GM19372 (cell line): ENCODE measurements at regions not wholly inside any gene's neighbourhood (a gene's known extent, or its start where the extent isn't known, plus 50 kb on each side); places are given as distances from the start of the nearest gene placed in this dataset.
"Not testable (repeated sequence)": the region's sequence is repeated elsewhere in the genome, so short reads cannot be mapped to it uniquely, and the experiment has no call there.

Experiments used
- ATAC-seq: cut with Tn5 transposase; IDR thresholded peaks from one replicate; pipeline ENCODE4 v1.9.1; 2021; ENCODE audit warnings: mild to moderate bottlenecking, low read depth, moderate library complexity; ENCODE audit not compliant: unreplicated experiment

DNA sequence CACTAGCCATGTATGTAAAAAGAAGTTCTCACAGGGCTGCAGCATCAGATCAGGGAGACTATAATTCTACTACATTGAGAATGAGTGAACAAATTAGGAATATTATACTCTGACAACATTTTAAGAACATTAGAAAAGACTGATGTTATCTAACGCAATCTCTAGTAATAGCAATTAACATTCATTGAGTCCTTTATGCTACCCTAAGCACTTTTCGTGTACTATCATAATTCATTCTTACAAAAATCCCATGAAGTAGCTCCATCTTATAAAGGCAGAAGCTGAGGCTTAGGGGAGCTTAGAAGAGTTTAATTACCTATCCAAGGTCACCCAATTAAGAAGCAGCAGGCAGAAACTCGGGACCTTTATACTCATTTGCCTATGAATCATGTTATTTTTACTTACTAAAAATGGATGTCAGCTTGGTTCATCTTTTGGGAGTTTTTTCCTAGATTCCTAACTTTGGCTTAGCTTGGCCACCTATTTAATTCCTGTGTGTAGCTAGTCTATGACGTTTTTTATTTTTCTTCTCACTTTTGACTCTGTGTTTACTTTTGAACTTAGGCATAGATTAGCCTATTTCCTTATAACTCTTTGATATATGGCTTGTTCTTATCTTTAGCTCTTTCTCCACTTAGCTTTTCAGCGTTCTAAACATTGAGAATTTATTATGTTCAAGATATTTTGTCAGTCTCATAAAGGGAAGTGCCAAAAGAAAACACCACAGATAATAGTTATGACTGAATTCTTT lies 333.5 kb upstream of the DCN start:
- ATAC-seq, result no peak

DNA sequence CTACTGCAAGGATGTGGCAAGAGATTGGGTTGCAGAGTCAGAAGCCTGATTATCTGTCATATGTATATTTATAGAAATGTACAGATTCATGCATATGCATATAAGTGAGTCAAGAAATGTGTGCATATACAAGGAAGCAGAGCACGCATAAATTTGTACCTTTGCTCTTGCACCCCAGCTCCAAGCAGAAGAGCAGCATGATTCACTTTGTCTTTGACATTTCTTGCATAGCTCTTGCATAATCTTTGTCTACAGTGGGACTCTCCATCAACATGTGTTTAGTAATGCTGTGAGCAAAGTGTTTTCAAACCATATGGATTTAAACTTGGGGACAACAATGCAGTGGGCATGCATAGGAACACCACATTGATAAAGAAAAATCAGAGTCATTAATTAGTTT lies 330.7 kb upstream of the DCN start:
- ATAC-seq, result no peak

DNA sequence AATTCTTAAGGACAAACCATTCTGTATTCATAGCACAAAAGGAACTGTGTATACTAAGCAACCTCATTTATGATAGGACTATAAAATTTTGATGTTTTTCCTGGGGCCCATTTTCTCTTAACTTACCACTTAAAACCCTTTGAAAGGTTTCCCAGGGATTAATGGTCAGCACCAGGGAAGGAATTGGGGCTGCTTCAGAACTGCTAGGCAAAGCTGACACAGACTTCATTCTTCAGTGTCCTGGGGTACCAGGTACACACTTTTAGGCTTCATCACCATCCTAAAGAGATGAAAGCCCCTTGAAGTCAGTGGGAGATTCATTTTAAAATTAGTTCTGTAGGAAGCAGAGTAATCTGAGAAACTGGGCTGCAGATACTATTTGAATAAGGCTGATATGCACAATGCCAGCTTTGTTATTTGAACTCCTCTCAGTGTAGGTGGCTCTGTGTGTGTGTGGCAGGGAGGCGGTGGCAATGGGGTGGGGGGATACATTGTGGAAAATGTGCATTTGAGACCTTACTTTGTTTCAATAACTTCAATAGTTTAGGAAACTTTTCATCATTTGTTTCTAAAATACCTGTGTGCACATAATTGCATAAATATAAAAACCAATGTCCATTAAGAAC lies 329.3 kb upstream of the DCN start:
- no peak for ATAC-seq

DNA sequence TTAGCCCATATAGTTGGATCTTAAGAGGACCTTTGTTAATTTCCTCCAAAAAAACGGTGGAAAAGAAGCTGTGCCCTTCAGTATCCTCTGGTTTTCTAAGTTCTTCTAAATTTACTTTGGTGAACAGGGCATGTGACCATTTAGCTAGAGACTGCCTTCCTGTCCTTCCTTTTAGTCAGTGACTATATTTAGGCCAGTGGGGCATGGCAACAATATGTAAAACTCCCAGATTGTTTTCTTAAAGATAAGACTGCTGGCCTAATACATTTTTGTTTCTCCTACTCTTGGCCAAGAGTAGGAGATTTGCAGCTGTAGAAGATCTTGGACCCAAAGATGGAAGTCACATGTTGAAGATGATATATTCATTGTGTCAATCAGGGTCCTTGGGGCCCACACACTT lies 325.1 kb upstream of the DCN start:
- ATAC-seq, result no peak

DNA sequence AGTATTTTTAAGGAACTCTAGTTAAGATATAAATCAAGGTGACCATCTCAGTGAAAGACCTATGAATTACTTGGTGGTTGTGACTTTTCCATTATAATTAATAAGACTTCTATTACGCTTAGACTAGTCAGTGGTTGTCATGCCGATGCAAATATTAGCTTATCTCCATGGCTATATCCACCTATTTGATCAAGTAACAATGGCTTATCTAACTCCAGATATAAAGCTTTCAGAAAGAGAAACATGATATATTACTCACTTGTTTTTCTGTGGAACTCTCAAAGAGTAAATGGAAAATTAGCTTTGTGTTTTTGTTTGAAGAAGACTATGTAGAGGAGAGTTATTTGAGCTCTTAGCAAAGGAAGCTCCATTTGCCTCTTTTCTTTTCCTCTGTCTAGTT lies 323.8 kb upstream of the DCN start:
- no peak for ATAC-seq

DNA sequence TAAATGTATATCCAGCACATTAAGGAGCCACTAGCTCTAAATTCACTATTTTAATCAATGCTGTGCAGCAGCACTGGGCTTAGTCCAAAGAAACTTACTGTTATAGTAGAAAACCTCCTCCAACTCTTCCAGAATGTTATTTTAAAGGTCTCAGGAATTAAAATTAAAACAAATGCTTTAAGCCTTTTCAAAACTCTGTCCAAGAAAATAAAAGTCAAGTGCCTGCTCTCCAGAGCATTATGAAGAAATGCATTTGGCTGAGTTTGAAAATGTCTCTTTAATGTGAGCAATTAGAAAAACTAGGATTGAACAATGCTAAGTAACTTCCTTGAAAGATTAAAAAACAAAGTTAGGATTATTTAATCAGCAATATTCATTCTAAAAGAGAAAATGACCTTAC lies 322.4 kb upstream of the DCN start:
- ATAC-seq, result no peak

DNA sequence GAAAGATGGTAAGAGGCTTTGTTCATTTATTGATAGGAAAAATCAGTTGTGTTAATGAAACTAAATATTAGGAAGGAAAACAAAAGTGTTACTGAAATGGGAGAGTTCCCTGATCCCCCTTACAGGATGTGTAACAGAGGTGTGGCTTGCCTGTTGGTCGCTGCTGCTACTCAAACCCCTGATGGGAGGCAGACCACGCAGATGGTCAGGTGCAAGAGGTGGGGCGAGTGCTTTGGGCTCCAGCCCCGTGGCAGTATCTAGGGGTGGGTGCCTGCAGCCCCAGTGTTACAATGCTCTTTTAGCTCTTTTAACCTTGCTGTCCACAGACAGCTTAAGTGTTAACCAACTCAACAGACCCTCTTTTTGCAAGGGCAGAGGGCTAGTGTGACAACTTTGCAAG lies 319.6 kb upstream of the DCN start:
- ATAC-seq, result no peak

DNA sequence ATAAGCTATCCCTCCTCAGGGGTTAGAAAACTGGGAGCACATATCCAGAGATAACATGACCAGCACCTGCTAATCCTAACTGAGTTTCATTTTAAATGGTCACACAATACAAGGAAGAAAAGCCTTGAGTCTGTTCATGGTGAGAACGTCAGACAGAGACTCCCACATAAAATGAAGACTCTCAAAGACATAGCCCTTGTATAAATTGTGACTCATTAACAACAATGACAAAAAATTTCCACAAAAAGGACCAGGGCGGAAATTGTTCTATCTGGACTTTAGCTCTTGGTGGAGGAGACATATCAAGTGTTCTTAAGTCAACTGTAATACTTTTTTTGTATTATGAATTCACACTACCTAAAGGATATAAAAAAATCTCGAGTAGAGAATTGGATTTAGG lies 313.7 kb upstream of the DCN start:
- ATAC-seq, result no peak

DNA sequence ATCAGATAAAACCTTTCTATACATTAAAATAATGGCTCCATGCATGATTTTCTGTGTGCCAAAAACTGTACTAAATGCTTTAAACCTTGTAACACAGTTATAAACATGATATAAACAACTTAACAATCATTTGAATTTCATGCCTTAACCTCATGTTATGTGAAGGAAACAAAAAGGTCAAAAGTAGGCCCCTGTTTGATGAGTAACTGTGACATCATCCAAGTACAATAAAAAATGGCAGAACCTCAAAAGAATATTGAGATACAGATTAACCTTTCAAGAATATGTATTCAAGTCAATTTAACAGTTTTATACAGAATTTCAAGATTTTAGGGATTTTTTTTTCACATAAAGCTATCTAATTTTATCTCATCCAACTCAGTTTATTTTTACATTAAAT lies 310.7 kb upstream of the DCN start:
- no peak for ATAC-seq

DNA sequence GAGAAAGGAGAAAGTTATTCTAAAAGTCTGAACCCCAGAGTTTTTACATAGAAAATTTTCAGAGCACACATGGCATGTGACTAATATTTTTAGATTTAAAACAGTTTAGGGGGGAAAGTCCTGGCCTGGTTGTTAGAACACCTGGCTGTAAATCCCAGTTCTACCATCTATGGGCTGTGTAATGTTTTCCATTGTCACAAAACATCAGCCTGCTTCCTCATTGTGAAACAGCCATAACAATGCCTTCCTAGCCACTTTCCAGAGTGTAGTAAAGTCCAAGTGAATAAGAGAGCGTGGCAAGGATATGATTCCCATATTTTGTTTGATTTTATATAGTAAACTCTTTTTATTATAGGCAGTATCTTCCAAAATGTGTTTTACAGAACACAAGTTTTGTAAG lies 310.0 kb upstream of the DCN start:
- no peak for ATAC-seq

DNA sequence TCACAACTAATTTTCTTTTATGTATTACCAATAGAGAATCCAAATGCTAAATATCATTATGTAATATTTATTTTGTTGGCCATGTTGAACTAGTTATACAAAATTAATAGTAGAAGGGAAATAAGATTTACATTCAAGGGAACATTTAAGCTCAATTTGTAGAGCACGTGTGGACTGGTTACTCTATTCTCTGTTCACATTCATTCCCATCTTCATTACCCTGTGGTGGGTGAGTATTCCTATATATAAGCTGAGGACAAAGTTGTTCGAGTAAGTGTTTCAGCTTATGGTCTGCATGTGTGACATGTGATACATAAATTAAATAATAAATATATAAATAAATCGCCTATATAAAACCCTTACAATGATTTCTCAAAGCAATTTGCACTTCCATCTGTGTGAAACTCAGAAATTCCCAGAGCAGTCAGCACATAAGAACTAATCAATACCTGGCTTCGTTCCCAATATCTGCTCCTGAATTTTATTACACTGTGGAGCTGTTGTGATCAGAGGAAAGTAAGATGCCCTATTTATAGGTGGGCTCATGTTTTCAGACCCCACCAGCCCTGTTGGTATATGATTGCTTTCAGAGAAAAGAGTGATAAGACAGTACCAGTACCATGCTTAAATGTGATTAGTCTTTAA lies 308.2 kb upstream of the DCN start:
- ATAC-seq, result no peak

DNA sequence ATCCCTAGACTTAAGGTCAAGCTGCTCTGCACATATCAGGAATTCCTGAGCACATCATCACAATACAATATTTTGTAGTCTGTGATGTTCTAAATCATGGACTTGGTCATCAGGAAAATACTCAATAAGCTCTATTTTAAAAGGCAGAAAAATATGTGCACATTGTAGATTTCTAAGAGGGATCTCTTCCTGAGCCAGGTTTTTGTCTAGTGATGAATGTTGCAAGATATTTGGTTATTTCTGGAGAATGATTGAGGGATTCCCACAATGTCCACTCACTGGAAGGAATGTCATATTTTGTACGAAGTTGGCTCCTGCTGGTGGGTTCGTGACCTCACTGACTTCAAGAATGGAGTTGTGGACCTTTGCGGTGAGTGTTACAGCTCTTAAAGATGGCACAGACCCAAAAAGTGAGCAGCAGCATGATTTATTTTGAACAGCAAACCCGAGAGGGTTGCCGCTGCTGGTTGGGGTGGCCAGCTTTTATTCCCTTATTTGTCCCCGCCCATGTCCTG lies 300.9 kb upstream of the DCN start:
- no peak for ATAC-seq

DNA sequence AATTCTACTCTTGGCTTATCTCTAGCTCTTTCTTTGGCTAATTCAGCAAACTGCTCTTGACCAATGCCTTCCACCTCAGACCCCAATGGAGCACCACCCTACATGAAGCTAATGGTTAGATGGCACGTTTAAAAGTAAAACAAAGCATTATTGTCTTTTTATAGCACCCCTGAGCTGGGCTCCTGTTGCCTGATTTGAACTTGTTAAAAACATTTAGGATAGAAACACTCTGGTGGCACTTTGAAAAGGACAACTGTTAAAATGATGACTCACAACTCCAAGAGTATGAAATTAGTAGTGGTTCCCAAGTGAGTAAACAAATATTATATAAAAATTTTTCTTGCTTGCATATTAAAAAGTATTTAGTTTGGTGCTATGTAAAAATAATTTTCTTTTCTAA lies 299.6 kb upstream of the DCN start:
- ATAC-seq, result no peak

DNA sequence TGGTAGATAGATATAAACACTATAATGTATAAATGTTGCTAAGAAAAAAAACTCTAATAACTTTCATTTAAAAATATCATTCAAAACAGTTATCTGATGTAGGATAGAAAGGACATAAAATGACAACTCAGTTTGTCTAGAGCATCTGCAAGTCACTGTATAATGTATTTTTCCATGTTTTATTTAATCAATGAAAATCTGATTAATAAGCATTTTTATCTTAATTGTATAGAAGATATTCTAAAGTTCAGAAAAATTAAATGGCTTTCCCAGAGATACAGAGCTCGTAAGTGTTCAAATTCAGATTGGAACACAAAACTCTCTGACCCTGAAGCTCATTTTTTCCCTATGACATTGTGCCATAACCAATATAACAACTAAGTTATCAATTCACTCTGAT lies 295.9 kb upstream of the DCN start:
- no peak for ATAC-seq

DNA sequence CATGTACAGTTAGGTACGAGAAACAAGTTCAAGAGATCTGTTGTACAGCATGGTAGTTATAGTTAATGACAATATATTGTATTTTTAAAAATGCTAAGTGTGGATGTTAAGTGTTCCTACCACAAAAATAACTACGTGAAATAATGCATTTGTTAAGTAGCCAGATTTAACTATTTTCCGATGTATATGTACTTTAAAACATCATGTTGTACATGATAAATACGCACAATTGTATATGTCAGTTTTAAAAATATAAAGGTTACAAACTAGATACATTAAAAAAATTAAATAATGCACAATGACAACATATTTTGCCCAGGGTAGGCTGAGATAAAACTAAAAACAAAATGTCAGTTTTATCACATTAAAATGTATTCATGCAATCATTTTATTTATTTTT lies 285.1 kb upstream of the DCN start:
- ATAC-seq, result no peak

DNA sequence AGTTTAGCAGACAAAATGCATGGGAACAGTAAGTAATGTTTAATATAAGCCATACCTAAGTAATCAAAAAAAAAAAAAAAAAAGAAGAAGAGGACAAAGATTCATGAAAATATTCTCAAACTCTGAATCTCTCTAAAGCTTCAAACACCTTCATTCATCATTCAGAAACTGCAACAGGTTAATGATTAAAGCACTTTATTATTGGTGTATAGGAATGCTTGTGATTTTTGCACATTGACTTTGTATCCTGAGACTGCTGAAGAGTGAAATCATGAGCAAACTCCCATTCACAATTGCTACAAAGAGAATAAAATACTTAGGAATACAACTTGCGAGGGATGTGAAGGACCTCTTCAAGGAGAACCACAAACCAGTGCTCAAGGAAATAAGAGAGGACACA lies 278.4 kb upstream of the DCN start:
- ATAC-seq, result no peak

DNA sequence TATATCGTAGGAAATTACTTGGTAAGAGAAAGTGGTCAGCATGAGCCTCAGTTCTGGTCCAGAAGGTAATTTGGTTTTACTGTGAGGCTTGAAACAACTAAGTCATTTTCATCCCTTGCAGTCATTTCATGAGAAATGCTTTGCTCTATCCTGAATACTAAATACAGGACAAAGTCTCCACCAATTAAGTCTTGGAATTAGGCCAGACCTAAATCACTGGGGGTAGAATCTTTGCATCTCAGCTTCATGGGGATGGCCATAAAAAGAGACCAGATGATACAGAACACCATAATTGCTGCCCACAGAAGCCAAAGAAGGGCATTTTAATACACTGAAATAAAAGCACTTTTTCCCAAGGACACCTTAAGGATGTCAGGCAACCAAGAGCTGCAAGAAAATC lies 277.9 kb upstream of the DCN start:
- no peak for ATAC-seq

DNA sequence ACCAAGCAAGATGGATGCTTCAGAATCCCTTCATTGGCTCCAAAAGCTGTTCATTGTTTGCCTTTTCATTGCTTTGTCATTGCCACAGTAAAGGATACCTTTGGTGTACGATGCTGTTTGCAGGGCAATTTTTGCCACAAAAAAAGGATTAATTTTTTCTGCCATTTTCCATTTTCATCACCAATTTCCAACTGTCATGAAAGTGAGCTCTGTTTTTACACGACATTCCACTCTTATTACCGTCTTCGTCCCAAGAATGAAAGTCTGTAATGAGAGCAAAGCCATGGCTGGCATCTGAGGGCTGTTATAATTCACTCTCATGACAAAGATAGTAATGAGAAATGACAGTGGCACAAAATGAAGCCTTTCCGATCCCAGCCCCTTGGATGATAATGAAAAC lies 272.7 kb upstream of the DCN start:
- no peak for ATAC-seq

DNA sequence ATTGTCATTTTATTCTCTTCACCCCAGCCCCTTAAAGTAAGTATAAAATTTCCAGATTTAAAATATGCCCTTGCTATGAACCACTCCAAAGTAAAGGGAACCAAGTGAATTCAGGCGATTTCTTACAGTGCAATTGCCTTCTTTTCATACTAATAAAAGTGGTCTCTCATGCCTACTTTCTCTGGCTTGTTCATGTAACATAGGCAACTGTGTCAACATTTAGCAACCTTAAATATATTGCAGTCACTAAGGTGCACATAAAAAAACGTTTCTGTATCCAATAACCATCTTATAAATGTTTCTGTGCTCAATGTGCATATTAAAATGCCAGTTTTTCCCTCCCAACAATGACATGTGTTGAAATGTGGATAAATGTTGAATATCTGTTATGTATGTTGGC lies 271.6 kb upstream of the DCN start:
- ATAC-seq, result no peak

DNA sequence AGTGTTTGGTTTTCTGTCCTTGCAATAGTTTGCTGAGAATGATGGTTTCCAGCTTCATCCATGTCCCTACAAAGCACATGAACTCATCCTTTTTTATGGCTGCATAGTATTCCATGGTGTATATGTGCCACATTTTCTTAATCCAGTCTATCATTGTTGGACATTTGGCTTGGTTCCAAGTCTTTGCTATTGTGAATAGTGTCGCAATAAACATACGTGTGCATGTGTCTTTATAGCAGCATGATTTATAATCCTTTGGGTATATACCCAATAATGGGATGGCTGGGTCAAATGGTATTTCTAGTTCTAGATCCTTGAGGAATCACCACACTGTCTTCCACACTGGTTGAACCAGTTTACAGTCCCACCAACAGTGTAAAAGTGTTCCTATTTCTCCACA lies 269.8 kb upstream of the DCN start:
- ATAC-seq, result not testable (repeated sequence)

DNA sequence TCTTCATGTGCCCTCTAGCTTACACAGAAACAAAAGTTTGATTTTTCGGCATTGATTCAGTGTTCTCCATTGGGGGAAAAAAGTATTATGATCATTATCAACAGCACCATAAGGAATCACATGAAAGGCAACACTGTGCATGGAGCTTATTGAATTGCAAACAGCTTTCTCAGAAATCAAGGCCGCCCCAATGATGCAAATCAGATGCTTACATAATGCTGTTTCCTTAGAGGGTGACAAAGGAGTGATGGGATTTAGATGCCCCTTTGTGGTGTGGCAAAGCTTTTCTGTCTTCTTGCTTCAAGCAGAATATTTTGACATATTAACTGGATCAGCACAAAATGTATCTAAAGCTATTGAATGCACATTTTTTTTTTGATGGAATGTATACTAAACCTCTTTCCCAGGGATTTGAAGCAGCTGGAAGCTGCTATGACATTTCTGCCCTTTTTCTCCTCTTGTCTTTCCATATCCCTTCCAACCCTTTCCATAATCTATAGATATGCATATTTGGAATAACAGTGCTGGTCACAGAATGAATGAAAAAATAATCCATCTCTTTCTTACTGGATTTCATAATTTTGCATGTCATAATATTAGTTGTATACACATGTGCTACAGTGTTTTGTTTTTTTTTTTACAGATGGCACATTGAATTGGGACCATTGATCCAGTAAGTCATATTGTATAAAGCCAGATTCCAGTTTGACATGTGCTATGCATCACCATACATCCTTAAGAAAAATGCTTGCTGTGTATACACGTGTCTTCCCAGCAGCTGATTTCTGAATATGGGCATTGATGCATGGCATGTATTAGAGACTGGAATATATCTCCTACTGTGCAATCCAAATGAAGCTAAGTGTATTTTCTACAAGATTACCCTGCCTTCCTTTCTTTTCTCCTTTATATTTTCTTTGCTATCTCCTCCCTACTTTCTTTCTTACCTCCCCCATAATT lies 259.7 kb upstream of the DCN start:
- no peak for ATAC-seq
